22Rv1 (cell line): ENCODE measurements at regions not wholly inside any gene's neighbourhood (a gene's known extent, or its start where the extent isn't known, plus 50 kb on each side); places are given as distances from the start of the nearest gene placed in this dataset.

ENCODE experiments used
- ZFX ChIP-seq: fragments of 450-650 bp; IDR thresholded peaks from 2 replicates; pipeline ENCODE4 v1.6.1; 2017; ENCODE audit warnings: antibody characterized with exemption, borderline replicate concordance
- TF ChIP-seq, protein P1 (sequence below): fragments of 450-650 bp; IDR thresholded peaks from 2 replicates; pipeline ENCODE4 v1.5.1; 2017; ENCODE audit warnings: mild to moderate bottlenecking

DNA sequence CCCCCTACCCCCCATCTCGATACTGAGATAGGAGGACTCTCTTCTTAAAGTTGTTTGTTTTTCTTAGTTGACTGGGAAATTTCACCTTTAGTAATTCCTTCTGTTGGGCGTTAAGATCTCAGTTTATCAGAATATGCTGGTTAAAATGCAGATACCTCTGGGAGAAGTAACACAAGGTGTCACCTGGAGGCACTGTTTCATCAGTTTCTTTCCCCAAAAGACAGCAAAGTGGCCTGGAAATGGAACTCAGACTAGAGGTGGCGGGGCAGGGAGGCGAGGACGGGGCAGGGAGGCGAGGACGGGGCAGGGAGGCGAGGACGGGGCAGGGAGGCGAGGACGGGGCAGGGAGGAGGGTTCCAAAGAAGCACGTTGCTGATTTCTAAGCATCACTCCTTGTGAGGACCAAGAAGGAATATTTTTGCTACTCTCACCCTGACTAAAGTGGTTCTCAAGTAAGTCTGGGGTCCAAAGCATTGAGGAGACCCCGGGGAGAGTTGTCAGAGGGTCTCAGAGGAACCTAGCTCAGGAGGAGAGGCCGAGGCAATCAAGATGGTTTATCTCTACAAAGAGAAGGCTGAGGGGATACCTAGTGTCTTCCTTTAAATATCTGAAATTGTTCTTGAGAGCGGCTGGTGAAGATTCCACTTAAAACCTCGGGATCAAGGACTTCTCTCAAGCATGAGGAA, 147.0 kb upstream of the B3GAT1 start:
- TF ChIP-seq, protein P1, sequence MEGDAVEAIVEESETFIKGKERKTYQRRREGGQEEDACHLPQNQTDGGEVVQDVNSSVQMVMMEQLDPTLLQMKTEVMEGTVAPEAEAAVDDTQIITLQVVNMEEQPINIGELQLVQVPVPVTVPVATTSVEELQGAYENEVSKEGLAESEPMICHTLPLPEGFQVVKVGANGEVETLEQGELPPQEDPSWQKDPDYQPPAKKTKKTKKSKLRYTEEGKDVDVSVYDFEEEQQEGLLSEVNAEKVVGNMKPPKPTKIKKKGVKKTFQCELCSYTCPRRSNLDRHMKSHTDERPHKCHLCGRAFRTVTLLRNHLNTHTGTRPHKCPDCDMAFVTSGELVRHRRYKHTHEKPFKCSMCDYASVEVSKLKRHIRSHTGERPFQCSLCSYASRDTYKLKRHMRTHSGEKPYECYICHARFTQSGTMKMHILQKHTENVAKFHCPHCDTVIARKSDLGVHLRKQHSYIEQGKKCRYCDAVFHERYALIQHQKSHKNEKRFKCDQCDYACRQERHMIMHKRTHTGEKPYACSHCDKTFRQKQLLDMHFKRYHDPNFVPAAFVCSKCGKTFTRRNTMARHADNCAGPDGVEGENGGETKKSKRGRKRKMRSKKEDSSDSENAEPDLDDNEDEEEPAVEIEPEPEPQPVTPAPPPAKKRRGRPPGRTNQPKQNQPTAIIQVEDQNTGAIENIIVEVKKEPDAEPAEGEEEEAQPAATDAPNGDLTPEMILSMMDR = no peak
- TF ChIP-seq ZFX = no peak
